HEK293 (cell line): ENCODE measurements at regions not wholly inside any gene's neighbourhood (a gene's known extent, or its start where the extent isn't known, plus 50 kb on each side); places are given as distances from the start of the nearest gene placed in this dataset.

ENCODE experiments used
- ATF2 ChIP-seq: fragments of 450-650 bp; formaldehyde crosslinking; IDR thresholded peaks from 2 replicates; pipeline ENCODE4 v1.5.1; 2016; ENCODE audit warnings: missing biosample characterization, missing genetic modification characterization, low read depth
- HOXA7 ChIP-seq: sonication (generic); formaldehyde crosslinking; IDR thresholded peaks from 2 replicates; pipeline ENCODE4 v1.8.1; 2022; ENCODE audit warnings: missing genetic modification reagents, borderline replicate concordance
- TRIM28 ChIP-seq: IDR thresholded peaks from 2 replicates; pipeline ENCODE4 v1.6.1; 2011; ENCODE audit warnings: low read length, control low read depth, borderline replicate concordance
- ZBTB8A ChIP-seq: fragments of 450-650 bp; formaldehyde crosslinking; IDR thresholded peaks from 2 replicates; pipeline ENCODE4 v1.5.1; 2016; ENCODE audit warnings: missing biosample characterization, missing genetic modification characterization
- ZNF510 ChIP-seq: fragments of 450-650 bp; formaldehyde crosslinking; IDR thresholded peaks from 2 replicates; pipeline ENCODE4 v1.5.1; 2018; ENCODE audit warnings: mild to moderate bottlenecking, missing genetic modification characterization, missing biosample characterization; ENCODE audit not compliant: insufficient replicate concordance
- ZNF529 ChIP-seq: fragments of 450-650 bp; formaldehyde crosslinking; IDR thresholded peaks from 2 replicates; pipeline ENCODE4 v1.5.1; 2017; ENCODE audit warnings: missing genetic modification characterization, missing biosample characterization; ENCODE audit not compliant: insufficient replicate concordance
- ZNF600 ChIP-seq: fragments of 450-650 bp; formaldehyde crosslinking; IDR thresholded peaks from 2 replicates; pipeline ENCODE4 v1.5.1; 2016; ENCODE audit warnings: missing biosample characterization, missing genetic modification characterization
- TF ChIP-seq, protein P1 (sequence below): fragments of 450-650 bp; formaldehyde crosslinking; IDR thresholded peaks from 2 replicates; pipeline ENCODE4 v1.5.1; 2016; ENCODE audit warnings: missing biosample characterization, missing genetic modification characterization
- TF ChIP-seq, protein P2 (sequence below): fragments of 450-650 bp; formaldehyde crosslinking; IDR thresholded peaks from 2 replicates; pipeline ENCODE4 v1.5.1; 2016; ENCODE audit warnings: missing biosample characterization, missing genetic modification characterization, borderline replicate concordance

DNA sequence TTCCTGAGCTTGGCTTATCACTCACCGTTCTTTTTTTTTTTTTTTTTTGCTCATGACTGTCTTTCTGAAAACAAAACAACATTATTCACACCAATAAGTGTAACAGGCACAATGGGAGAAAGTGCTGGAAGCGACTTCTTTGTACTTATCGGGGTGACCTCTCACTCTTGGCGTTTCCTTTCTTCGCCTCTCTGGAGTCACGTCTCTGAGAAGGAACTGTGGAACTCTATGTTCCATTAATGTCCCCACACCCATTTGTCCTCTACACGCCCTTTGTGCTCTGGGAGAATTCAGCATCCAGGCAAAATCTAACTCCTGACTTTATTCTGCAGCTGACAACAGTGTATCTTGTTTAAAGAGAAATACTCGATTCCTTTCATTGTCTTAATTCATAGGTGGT is 70.8 kb upstream of the FAM204A start:
- TF ChIP-seq, protein P1, sequence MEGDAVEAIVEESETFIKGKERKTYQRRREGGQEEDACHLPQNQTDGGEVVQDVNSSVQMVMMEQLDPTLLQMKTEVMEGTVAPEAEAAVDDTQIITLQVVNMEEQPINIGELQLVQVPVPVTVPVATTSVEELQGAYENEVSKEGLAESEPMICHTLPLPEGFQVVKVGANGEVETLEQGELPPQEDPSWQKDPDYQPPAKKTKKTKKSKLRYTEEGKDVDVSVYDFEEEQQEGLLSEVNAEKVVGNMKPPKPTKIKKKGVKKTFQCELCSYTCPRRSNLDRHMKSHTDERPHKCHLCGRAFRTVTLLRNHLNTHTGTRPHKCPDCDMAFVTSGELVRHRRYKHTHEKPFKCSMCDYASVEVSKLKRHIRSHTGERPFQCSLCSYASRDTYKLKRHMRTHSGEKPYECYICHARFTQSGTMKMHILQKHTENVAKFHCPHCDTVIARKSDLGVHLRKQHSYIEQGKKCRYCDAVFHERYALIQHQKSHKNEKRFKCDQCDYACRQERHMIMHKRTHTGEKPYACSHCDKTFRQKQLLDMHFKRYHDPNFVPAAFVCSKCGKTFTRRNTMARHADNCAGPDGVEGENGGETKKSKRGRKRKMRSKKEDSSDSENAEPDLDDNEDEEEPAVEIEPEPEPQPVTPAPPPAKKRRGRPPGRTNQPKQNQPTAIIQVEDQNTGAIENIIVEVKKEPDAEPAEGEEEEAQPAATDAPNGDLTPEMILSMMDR (tag by site-specific recombination), result no peak
- TF ChIP-seq TRIM28 (no peak), ZNF529 (no peak), HOXA7 (no peak), ZNF510 (no peak), ZNF600 (no peak), ATF2 (tag by site-specific recombination) (no peak), ZBTB8A (tag by site-specific recombination) (no peak)
- TF ChIP-seq, protein P2, sequence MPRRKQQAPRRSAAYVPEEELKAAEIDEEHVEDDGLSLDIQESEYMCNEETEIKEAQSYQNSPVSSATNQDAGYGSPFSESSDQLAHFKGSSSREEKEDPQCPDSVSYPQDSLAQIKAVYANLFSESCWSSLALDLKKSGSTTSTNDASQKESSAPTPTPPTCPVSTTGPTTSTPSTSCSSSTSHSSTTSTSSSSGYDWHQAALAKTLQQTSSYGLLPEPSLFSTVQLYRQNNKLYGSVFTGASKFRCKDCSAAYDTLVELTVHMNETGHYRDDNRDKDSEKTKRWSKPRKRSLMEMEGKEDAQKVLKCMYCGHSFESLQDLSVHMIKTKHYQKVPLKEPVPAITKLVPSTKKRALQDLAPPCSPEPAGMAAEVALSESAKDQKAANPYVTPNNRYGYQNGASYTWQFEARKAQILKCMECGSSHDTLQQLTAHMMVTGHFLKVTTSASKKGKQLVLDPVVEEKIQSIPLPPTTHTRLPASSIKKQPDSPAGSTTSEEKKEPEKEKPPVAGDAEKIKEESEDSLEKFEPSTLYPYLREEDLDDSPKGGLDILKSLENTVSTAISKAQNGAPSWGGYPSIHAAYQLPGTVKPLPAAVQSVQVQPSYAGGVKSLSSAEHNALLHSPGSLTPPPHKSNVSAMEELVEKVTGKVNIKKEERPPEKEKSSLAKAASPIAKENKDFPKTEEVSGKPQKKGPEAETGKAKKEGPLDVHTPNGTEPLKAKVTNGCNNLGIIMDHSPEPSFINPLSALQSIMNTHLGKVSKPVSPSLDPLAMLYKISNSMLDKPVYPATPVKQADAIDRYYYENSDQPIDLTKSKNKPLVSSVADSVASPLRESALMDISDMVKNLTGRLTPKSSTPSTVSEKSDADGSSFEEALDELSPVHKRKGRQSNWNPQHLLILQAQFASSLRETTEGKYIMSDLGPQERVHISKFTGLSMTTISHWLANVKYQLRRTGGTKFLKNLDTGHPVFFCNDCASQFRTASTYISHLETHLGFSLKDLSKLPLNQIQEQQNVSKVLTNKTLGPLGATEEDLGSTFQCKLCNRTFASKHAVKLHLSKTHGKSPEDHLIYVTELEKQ (tag by site-specific recombination), result no peak
